ENCODE measurements at regions not wholly inside any gene's neighbourhood (a gene's known extent, or its start where the extent isn't known, plus 50 kb on each side); places are given as distances from the start of the nearest gene placed in this dataset.
"Not testable (repeated sequence)": the region's sequence is repeated elsewhere in the genome, so short reads cannot be mapped to it uniquely, and the experiment has no call there.

DNA sequence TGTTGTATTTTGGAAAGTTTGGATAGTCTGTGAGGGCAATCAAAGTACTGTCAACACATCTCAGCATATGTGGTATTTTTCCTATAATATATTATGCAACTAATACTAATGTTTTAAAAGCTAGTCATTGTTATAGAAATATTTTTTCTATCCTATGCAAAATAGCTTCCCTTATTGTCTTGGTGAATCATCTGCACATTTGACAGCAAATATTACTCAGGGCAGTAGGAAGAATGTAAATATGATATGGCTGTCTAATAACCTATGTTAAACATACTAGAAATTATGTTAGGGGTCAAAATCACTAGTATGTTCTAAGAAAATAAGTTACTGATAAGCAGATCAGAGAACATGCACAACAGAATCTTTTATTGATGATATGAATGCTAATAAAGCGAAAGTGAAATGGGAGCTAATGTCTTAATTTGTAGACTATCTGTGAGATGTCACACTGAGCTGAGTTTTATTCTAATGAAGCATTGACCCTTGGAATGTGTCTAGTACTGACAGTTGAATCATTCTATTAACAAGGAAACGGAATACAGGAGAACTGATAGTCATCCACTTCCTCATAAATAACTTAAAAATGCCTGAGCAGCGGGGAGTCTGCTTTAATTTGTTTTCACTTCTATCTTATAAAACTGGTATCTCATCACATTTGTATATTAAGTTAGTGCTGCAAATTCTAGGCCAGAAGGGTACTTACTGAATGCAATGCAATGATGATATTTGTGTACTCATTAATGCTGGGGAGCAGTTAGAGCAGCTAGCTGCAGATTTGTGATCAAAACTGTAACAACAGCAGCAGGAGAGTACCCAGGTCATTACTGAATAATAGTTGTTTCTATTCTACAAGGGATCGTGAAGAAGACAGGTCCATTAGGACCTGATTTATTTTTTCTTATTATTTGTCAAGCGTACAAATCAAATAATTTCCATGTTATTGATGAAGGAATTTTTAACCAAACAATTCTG, 440.3 kb upstream of the AADAT start:
- DNase-seq, result no peak

DNA sequence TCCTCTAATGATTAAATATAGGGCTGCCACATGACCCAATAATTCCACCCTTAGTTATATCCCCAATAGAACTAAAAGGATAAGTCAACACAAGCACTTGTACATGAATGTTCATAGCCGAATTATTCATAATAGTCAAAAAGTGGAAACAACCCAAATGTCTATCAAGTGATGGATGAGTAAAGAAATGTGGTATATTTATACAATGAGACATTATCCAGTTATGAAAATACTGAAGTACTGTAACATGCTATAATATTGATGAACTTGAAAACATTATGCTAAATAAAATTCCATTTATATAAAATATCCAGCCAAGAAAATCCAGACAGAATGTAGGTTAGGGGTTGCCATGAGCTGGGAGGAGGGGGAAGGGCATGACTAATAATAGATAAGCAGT, 436.7 kb upstream of the AADAT start:
- no peak for DNase-seq

- no peak for DNase-seq
These were observed 432.7 kb upstream of the AADAT start for GRCh38 chr4:170522427-170522970.

- DNase-seq, result no peak
These were observed 407.9 kb upstream of the AADAT start for GRCh38 chr4:170497689-170498088.

- DNase-seq, result no peak
These were observed 407.4 kb upstream of the AADAT start for GRCh38 chr4:170497112-170497511.

- no peak for DNase-seq
These were observed 402.2 kb upstream of the AADAT start for GRCh38 chr4:170491981-170492380.

GRCh38 chr4:170476351-170476750, 386.6 kb upstream of the AADAT start:
- no peak for DNase-seq

- no peak for DNase-seq
These were observed 375.7 kb upstream of the AADAT start for GRCh38 chr4:170465429-170465828.

- DNase-seq, result no peak
These were observed 374.9 kb upstream of the AADAT start for GRCh38 chr4:170464614-170465197.

DNA sequence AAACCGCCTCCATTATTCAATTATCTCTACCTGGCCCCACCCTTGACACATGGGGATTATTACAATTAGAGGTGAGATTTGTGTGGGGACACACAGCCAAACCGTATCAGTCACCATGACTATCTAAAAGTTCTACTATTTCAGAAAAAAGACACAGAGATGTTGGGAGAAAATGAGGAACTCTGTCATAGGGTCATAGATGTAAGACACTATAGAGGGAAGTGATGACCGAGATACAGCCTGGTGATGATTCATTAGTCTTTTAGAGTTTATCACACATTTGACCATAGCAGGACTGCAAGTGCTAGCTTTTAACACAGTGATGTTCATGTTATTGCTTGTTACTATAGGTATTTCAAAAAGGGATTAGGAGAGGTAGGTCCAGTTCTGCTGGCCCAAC, 357.0 kb upstream of the AADAT start:
- DNase-seq, result no peak

GRCh38 chr4:170441146-170441545, 351.4 kb upstream of the AADAT start:
- DNase-seq, result not testable (repeated sequence)

- DNase-seq, result no peak
These were observed 339.2 kb upstream of the AADAT start for GRCh38 chr4:170428929-170429328.

GRCh38 chr4:170425521-170426143, 335.9 kb upstream of the AADAT start:
- no peak for DNase-seq

- DNase-seq, result no peak
These were observed 335.3 kb upstream of the AADAT start for GRCh38 chr4:170425040-170425439.

DNA sequence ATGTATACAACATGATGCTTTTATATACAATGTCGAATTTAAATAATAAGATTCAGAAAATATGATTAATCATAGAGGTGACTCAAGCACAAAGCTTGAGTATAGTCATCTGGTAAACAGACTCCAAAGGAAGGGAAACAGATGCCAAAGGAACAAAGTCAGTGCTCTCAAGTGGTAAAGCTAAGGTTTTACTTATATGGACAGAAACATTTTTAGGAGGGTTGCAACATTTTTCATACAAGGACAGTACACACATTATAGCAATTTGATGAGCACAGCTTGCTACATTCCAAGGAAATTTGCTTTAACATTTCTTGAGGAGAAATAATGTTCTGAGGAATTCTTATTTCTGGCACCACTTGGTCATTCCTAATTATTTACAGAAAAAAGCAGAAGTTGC, 333.4 kb upstream of the AADAT start:
- no peak for DNase-seq

- no peak for DNase-seq
These were observed 330.5 kb upstream of the AADAT start for GRCh38 chr4:170420255-170420693.

DNA sequence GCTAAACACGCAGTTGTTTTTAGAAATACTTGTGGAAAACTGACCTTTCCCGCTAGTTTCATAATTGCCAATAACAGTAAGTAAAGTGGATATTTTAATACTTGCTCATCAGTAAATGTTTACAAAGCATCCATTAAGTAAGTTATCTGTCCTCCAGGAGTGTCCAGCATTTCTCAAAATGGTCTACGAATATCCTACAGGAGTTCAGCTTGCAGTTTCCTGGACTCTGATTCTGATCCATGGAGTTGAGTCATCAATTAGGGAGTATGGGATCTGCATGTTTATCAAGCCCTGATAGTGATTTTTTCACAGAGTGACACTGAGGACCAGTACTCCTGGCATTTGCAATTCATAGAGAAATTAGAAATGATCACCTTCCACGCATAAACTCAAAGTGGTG, 325.2 kb upstream of the AADAT start:
- DNase-seq, result no peak

DNA sequence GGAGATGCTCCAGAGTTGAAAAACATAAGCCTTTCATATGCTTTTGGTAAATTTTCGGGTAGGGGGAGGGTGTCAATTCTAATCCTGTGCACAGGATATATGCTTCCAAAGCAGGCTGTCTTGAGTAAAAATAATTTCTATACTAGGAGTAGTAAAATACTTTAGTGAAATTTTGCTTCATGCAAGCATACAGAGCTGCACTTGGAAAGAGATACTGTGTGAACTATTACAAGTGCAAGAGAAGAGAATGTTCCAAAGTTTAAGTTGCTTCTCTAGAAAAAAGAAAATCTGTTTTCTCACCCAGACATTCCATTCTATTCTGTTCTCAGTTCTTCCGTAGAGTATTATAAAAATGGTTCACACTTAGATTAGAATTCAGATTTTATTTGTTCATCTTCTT, 324.6 kb upstream of the AADAT start:
- DNase-seq, result no peak

DNA sequence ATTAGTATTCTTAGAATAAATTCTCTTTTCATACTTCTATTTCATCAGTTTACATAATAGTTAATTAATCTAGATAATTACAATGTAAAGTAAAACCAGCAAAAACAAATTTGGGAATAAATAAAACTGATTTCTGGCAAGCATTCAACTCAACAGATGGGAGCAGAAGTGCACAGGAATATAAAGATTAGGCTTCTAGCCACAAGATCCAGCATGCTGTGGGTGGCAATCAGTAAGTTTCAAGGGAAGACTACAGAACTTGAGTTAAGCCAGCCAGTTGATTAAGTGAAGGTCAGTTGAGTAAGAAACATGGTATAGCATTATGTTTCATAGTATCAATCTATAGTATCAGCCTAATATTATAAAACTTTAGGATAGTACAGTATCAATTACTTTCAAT, 324.2 kb upstream of the AADAT start:
- DNase-seq, result no peak

DNA sequence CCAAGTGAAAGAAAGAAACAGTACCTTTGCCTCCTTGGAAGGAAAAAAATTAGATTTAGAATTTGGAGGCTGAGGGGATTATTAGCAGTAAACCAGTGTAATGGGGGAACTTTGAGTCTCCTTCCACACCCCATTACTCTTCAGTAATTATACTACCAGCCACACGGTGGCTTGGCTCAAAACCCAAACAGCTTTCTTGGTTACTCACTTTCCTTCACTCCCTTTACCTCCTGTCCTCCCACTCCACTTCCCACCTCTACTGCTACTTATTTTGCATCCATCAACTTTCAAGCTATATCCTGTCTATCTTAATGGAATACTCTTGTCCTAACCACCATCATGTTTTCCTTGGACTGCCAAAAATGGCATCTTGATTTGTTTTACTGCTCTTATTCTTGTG, 310.6 kb upstream of the AADAT start:
- DNase-seq, result no peak

- DNase-seq, result no peak
These were observed 310.0 kb upstream of the AADAT start for GRCh38 chr4:170399581-170400293.

DNA sequence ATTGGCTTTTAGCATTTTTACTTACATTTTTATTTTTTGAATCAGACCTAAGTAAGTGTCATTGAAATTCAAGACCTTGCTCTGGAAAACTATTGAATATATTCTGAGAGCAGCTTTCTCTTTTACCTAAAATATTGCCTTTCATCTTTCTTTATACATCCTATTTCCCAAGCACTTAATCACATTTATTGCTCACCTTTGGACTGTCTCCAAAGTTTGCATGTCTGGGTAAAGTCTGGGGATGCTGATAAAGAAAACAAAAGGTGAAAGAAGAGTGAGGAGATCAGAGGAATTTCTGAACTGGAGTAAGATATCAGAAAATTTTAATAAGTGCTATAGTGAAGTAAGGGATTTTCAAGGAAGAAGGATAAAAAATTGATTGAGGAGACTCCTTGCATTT, 308.5 kb upstream of the AADAT start:
- DNase-seq, result no peak

DNA sequence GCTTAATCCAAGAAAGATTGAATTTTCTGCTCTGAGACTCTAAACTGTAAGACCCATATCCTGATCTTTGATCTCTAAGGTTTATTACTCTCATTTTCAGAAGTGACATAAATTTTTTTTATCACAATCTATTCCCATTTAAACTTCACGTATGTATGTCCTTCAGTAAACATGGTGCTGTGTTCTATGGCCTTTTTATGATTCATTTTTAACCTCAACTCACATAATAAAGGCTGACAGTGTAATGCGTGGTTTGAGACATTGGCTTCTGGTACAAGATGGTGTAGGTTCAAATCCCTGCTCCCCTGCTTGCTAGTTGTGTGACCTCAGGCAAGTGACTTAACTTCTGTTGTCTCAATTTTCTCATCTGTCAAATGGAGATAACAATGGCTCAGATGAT, 306.0 kb upstream of the AADAT start:
- DNase-seq, result no peak
